NCI-H2081 treated with DMSO at 0.1 percent for 48 hours (cell line): ENCODE measurements at regions not wholly inside any gene's neighbourhood (a gene's known extent, or its start where the extent isn't known, plus 50 kb on each side); places are given as distances from the start of the nearest gene placed in this dataset.

ENCODE experiments used
- DNase-seq: peaks from one replicate; lab custom pipeline; 2025; lab: John Stamatoyannopoulos, UW

- DNase-seq, result no peak
Observed at GRCh38 chr4:23660865-23661264, 229.0 kb downstream of the PPARGC1A start.

- no peak for DNase-seq
Observed at GRCh38 chr4:23654791-23655190, 235.1 kb downstream of the PPARGC1A start.

- DNase-seq, result no peak
Observed at GRCh38 chr4:23648854-23649596, 240.8 kb downstream of the PPARGC1A start.

- no peak for DNase-seq
Observed at GRCh38 chr4:23635468-23635867, 254.4 kb downstream of the PPARGC1A start.

GRCh38 chr4:23631255-23631950, 258.4 kb downstream of the PPARGC1A start:
- DNase-seq, result no peak

- DNase-seq, result no peak
Observed at GRCh38 chr4:23630110-23630509, 259.7 kb downstream of the PPARGC1A start.

GRCh38 chr4:23629421-23629820, 260.4 kb downstream of the PPARGC1A start:
- no peak for DNase-seq

GRCh38 chr4:23614284-23614892, 275.5 kb downstream of the PPARGC1A start:
- DNase-seq, result no peak

GRCh38 chr4:23613782-23614181, 276.1 kb downstream of the PPARGC1A start:
- no peak for DNase-seq

- DNase-seq, result no peak
Observed at GRCh38 chr4:23602720-23603119, 287.1 kb downstream of the PPARGC1A start.

- no peak for DNase-seq
Observed at GRCh38 chr4:23594125-23594524, 295.7 kb downstream of the PPARGC1A start.

GRCh38 chr4:23590431-23590830, 299.4 kb downstream of the PPARGC1A start:
- DNase-seq, result no peak

- no peak for DNase-seq
Observed at GRCh38 chr4:23584024-23584423, 305.8 kb downstream of the PPARGC1A start.

GRCh38 chr4:23582671-23583070, 307.2 kb downstream of the PPARGC1A start:
- no peak for DNase-seq

- DNase-seq, result no peak
Observed at GRCh38 chr4:23579166-23579565, 310.7 kb downstream of the PPARGC1A start.

- no peak for DNase-seq
Observed at GRCh38 chr4:23577398-23577797, 312.4 kb downstream of the PPARGC1A start.

- no peak for DNase-seq
Observed at GRCh38 chr4:23572382-23572781, 317.5 kb downstream of the PPARGC1A start.

- DNase-seq, result no peak
Observed at GRCh38 chr4:23567338-23567737, 322.5 kb downstream of the PPARGC1A start.

- DNase-seq, result no peak
Observed at GRCh38 chr4:23560748-23561147, 329.1 kb downstream of the PPARGC1A start.

GRCh38 chr4:23558101-23558500, 331.7 kb downstream of the PPARGC1A start:
- DNase-seq, result no peak

- no peak for DNase-seq
Observed at GRCh38 chr4:23547601-23548000, 342.2 kb downstream of the PPARGC1A start.

- DNase-seq, result no peak
Observed at GRCh38 chr4:23547096-23547495, 342.8 kb downstream of the PPARGC1A start.

- no peak for DNase-seq
Observed at GRCh38 chr4:23539969-23540569, 349.8 kb downstream of the PPARGC1A start.
